OCI-LY1 (cell line): ENCODE measurements at regions not wholly inside any gene's neighbourhood (a gene's known extent, or its start where the extent isn't known, plus 50 kb on each side); places are given as distances from the start of the nearest gene placed in this dataset.

ENCODE experiments used
- EZH2 ChIP-seq: fragments of 200-600 bp; sonication (generic), shearing (Covaris generic); IDR thresholded peaks from 2 replicates; pipeline ENCODE4 v1.8.0; 2017; ENCODE audit warnings: borderline replicate concordance, mixed run types, mild to moderate bottlenecking, antibody characterized with exemption, low read length, moderate library complexity, mixed read lengths
- TF ChIP-seq, protein P1 (sequence below): fragments of 200-600 bp; sonication (generic), shearing (Covaris generic); IDR thresholded peaks from 2 replicates; pipeline ENCODE4 v1.5.1; 2017; ENCODE audit warnings: mild to moderate bottlenecking, antibody characterized with exemption, low read length, moderate library complexity, mixed read lengths

DNA sequence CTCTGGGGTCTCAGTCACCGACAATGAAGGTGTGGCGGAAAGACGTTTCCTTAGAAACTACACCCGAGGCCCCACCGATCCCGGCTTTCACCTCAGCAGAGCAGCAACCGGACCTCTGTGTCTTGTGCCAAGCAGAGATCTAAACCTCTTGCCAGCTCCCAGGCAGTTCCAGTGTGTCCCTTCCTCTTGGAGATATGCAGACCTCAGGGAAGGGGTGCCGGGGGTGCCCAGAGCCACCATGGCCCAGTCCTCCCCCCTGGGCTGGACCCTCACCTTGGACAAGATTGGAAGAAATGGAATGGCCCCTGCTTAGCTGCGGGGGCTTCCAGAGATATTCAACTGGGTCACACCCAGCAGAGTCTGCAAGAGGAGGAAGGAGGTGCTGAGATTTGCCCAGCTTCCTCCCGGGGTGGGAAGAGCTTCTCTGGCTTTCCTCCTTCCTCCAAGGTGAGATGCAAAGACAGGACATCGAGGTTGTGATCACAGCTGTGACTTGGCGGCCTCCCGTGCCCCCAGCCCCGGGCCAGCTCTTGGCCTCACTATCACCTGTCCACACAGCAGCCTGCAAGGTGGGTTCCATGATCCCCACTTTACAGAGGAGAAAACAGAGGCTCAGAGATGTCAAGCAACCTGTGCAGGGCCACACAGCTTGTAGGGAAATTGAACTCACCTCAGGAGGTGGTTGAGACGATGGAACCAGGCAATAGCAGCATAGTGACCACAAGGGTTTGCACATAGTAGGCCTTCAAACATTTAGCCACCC is 281.7 kb upstream of the RTL1 start:
- TF ChIP-seq, protein P1, sequence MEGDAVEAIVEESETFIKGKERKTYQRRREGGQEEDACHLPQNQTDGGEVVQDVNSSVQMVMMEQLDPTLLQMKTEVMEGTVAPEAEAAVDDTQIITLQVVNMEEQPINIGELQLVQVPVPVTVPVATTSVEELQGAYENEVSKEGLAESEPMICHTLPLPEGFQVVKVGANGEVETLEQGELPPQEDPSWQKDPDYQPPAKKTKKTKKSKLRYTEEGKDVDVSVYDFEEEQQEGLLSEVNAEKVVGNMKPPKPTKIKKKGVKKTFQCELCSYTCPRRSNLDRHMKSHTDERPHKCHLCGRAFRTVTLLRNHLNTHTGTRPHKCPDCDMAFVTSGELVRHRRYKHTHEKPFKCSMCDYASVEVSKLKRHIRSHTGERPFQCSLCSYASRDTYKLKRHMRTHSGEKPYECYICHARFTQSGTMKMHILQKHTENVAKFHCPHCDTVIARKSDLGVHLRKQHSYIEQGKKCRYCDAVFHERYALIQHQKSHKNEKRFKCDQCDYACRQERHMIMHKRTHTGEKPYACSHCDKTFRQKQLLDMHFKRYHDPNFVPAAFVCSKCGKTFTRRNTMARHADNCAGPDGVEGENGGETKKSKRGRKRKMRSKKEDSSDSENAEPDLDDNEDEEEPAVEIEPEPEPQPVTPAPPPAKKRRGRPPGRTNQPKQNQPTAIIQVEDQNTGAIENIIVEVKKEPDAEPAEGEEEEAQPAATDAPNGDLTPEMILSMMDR, result no peak
- no peak for TF ChIP-seq EZH2
